Keratinocyte (primary cell): ENCODE measurements at regions not wholly inside any gene's neighbourhood (a gene's known extent, or its start where the extent isn't known, plus 50 kb on each side); places are given as distances from the start of the nearest gene placed in this dataset.

Experiments
- DNase-seq: peaks from one replicate; pipeline ENCODE4 v3.0.0-alpha.2; 2011; ENCODE audit warnings: low read depth, missing footprints, low spot score
- FAIRE-seq: peaks from 2 replicates; lab custom pipeline; 2011; peaks lifted over from hg19 to GRCh38; lab: Jason Lieb, UNC
- H2AFZ ChIP-seq: 2 replicates; pipeline ENCODE4 v1.6.0; 2012; ENCODE audit warnings: low read length, control low read depth, inconsistent platforms; ENCODE audit not compliant: control insufficient read depth
- H3K27ac ChIP-seq: 2 replicates; pipeline ENCODE4 v1.5.1; 2011; ENCODE audit warnings: low read length; ENCODE audit not compliant: control insufficient read depth, insufficient read depth
- H3K27me3 ChIP-seq: 3 replicates; pipeline ENCODE4 v1.6.0; 2011; ENCODE audit warnings: low read length; ENCODE audit not compliant: control insufficient read depth, insufficient read depth; ENCODE audit errors: extremely low read depth
- H3K36me3 ChIP-seq, 2 experiments: 2 replicates in 1 of 2; 3 replicates in 1 of 2; pipeline ENCODE4 v1.5.1; 2011; ENCODE audit warnings: low read length in 2 of 2, mild to moderate bottlenecking in 1 of 2; ENCODE audit not compliant: control insufficient read depth in 2 of 2, insufficient read depth in 2 of 2; ENCODE audit errors: extremely low read depth in 1 of 2
- H3K4me1 ChIP-seq: 3 replicates; pipeline ENCODE4 v1.5.1; 2011; ENCODE audit warnings: low read length; ENCODE audit not compliant: control insufficient read depth, insufficient read depth; ENCODE audit errors: extremely low read depth
- H3K4me2 ChIP-seq: 3 replicates; pipeline ENCODE4 v1.6.0; 2011; ENCODE audit warnings: low read depth, low read length; ENCODE audit not compliant: control insufficient read depth, insufficient read depth; ENCODE audit errors: extremely low read depth
- H3K4me3 ChIP-seq, 3 experiments: fragments of 200-600 bp in 1 of 3; sonication (generic) in 1 of 3; 2 replicates in 2 of 3; 3 replicates in 1 of 3; pipeline ENCODE4 v1.5.1; 2011 to 2016; ENCODE audit warnings: low read length in 3 of 3, mild to moderate bottlenecking in 3 of 3, control low read depth in 2 of 3, inconsistent platforms in 1 of 3, low read depth in 1 of 3, mixed read lengths in 1 of 3, mixed run types in 1 of 3, moderate library complexity in 1 of 3; ENCODE audit not compliant: control insufficient read depth in 2 of 3, insufficient read depth in 2 of 3; ENCODE audit errors: extremely low read depth in 1 of 3
- H3K79me2 ChIP-seq: 2 replicates; pipeline ENCODE4 v1.6.0; 2012; ENCODE audit warnings: low read length; ENCODE audit not compliant: control insufficient read depth, insufficient read depth
- H3K9ac ChIP-seq: 3 replicates; pipeline ENCODE4 v1.6.0; 2011; ENCODE audit warnings: low read length; ENCODE audit not compliant: control insufficient read depth, insufficient read depth; ENCODE audit errors: extremely low read depth
- H3K9me1 ChIP-seq: 3 replicates; pipeline ENCODE4 v1.6.0; 2011; ENCODE audit warnings: low read length; ENCODE audit not compliant: control insufficient read depth, insufficient read depth; ENCODE audit errors: extremely low read depth
- H3K9me3 ChIP-seq: 2 replicates; pipeline ENCODE4 v1.5.1; 2012; ENCODE audit warnings: low read depth, low read length; ENCODE audit not compliant: control insufficient read depth
- H4K20me1 ChIP-seq: 3 replicates; pipeline ENCODE4 v1.6.0; 2011; ENCODE audit warnings: low read length; ENCODE audit not compliant: control insufficient read depth, insufficient read depth; ENCODE audit errors: extremely low read depth
- EZH2 ChIP-seq: IDR thresholded peaks from one replicate; pipeline ENCODE4 v1.6.1; 2012; ENCODE audit warnings: inconsistent platforms, mild to moderate bottlenecking, low read length, moderate library complexity
- dilution Hi-C: fragments of 300-500 bp; cut with MboI; formaldehyde crosslinking; loops from one replicate; pipeline ENCODE4 v1.7.0; 2020; ENCODE audit warnings: low sequenced_read_pairs; ENCODE audit not compliant: extremely low pct_ligation_motif_present
- TF ChIP-seq, protein P1 (sequence below), 3 experiments: IDR thresholded peaks in 1 of 3; conservative IDR thresholded peaks in 1 of 3; optimal IDR thresholded peaks in 1 of 3; 2 replicates in 2 of 3; 3 replicates in 1 of 3; pipeline versions ENCODE3 to v1.5.1; 2011; ENCODE audit warnings: low read length in 3 of 3, mild to moderate bottlenecking in 3 of 3, moderate library complexity in 2 of 3, control low read depth in 1 of 3, inconsistent platforms in 1 of 3; ENCODE audit not compliant: insufficient read depth in 2 of 3; ENCODE audit errors: extremely low read depth in 1 of 3

DNA sequence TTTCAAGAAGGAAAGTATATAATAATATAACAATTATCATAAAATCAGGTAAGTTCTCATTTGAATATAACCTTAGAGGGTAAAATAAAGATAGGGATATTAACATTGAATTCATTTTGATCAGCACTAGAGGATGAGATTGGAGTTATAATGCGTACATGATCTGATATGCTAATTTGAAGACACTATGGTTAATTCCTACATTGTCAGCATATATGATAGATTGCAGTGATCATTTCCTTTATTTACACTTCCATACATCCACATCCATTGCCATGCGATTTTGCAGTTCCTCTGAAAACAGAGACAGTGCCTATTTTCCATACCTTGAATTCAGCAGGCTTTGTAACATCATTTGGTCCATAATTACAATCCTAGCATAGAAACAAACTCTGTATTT, 519.2 kb downstream of the CCDC85A start:
- Histone ChIP-seq H2AFZ (no peak overlapping the region), H3K9ac (no peak overlapping the region), H3K9me3 (no peaks in the 10 kb centered on the region), H3K27me3 (no peaks in the 10 kb centered on the region), H4K20me1 (no peaks in the 10 kb centered on the region), H3K36me3 (no peaks in the 10 kb centered on the region), H3K4me1 (peaks cover 8% of the 10 kb centered on the region), H3K27ac (no peak overlapping the region), H3K4me3 (no peak overlapping the region), H3K9me1 (no peaks in the 10 kb centered on the region), H3K4me2 (no peak overlapping the region), H3K79me2 (no peaks in the 10 kb centered on the region)
- dilution Hi-C loops = no loop called here
- FAIRE-seq (no peak), DNase-seq (no peak)
- no peak for TF ChIP-seq EZH2
- TF ChIP-seq, protein P1, sequence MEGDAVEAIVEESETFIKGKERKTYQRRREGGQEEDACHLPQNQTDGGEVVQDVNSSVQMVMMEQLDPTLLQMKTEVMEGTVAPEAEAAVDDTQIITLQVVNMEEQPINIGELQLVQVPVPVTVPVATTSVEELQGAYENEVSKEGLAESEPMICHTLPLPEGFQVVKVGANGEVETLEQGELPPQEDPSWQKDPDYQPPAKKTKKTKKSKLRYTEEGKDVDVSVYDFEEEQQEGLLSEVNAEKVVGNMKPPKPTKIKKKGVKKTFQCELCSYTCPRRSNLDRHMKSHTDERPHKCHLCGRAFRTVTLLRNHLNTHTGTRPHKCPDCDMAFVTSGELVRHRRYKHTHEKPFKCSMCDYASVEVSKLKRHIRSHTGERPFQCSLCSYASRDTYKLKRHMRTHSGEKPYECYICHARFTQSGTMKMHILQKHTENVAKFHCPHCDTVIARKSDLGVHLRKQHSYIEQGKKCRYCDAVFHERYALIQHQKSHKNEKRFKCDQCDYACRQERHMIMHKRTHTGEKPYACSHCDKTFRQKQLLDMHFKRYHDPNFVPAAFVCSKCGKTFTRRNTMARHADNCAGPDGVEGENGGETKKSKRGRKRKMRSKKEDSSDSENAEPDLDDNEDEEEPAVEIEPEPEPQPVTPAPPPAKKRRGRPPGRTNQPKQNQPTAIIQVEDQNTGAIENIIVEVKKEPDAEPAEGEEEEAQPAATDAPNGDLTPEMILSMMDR (optimal IDR thresholded peaks at IDR 0.05 in 1 of 3, IDR thresholded peaks at IDR 0.05 in 1 of 3, conservative IDR thresholded peaks at IDR 0.05 in 1 of 3; ENCODE audit: extremely low read depth in 1 of 3, insufficient read depth in 2 of 3, low read length in 3 of 3) = no peak

DNA sequence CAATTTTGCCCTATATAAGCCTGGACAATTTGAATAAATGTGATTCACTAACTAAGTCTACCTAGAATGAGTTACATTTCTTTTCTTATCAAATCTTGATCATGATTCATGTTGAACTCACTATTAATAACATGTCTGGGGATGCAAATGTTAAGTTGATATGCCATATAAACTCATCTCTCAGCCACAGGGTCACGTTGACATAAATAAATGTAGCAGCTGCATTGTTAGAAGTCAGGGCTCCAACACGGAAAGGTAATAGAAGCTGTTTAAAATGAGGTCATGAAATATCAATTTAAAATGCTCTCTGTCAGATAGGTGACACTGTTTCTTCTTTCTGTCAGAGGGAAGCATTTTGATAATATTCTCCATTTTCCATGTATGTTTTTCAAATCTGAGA, 521.9 kb downstream of the CCDC85A start:
- peak; percentile 13 for FAIRE-seq

More for the DNA sequence above, 521.9 kb downstream of the CCDC85A start:
- no peaks in the 10 kb centered on the region for H3K9me3 ChIP-seq
- H3K27me3 ChIP-seq = no peaks in the 10 kb centered on the region
- H3K9me1 ChIP-seq = no peaks in the 10 kb centered on the region
- DNase-seq = peak; percentile 45
- dilution Hi-C loops = no loop called here
- H4K20me1 ChIP-seq = no peaks in the 10 kb centered on the region
- H3K9ac ChIP-seq = no peak overlapping the region
- no peaks in the 10 kb centered on the region for H3K36me3 ChIP-seq
- no peak overlapping the region for H3K4me2 ChIP-seq
- no peak overlapping the region for H3K4me3 ChIP-seq
- H2AFZ ChIP-seq = no peak overlapping the region
- H3K4me1 ChIP-seq = peaks cover 8% of the 10 kb centered on the region
- no peak overlapping the region for H3K27ac ChIP-seq
- H3K79me2 ChIP-seq = no peaks in the 10 kb centered on the region
- TF ChIP-seq EZH2 = no peak
- TF ChIP-seq, protein P1 (optimal IDR thresholded peaks at IDR 0.05 in 1 of 3, IDR thresholded peaks at IDR 0.05 in 1 of 3, conservative IDR thresholded peaks at IDR 0.05 in 1 of 3; ENCODE audit: extremely low read depth in 1 of 3, insufficient read depth in 2 of 3, low read length in 3 of 3) = no peak
